Esophagus mucosa (tissue), 1 donor: ENCODE measurements at regions not wholly inside any gene's neighbourhood (a gene's known extent, or its start where the extent isn't known, plus 50 kb on each side); places are given as distances from the start of the nearest gene placed in this dataset.

Experiments
- ATAC-seq: fragments of 200-7000 bp; cut with Tn5 transposase; one replicate; pipeline ENCODE4 v1.9.1; 2020
- donor health status: DM: yes; HTN: yes; CAD: no.

DNA sequence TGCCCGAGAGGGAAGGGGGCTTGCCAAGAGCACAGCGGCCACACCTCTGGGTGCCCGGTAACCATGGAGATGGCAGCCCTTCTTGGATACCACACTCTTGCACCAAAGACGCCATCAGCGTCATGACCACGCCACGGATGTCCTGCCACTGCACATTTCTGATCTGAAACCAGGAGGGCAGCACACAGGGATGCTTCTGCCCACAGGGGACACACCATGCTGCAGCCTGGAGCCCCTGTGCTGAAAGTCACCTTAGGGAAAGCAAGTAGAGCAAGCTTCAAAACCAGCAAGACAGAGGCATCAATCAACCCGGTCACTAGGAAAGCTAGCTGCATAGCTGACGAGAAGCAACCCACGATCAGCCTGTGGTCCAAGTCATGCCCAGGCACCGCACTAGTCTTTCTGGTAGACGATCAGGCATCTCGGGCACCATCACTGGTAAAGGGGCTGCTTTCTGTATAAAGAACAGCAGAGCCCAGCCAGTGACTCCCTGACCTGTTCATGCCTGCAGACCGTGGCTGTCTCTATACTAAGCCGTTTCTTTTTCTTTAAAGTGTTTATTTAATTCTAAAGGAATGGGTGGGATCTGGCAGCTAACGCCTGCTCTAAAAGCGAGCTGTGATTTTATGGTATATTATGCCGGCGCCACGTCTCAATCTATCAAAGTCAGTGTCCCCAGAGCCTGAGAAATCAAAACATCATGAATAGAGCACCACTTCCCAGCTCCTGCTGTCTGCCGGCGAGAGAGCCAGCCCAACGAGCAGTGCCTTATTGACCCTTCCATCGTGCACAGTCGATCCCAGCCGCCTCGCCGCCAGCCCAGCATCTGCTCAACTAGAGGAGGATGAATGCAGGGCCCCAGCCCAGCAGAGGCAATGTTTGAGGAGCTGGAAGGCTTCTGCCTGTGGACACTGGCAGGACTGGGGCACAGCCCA, 244.7 kb downstream of the RBFOX3 start:
- ATAC-seq = no peak

DNA sequence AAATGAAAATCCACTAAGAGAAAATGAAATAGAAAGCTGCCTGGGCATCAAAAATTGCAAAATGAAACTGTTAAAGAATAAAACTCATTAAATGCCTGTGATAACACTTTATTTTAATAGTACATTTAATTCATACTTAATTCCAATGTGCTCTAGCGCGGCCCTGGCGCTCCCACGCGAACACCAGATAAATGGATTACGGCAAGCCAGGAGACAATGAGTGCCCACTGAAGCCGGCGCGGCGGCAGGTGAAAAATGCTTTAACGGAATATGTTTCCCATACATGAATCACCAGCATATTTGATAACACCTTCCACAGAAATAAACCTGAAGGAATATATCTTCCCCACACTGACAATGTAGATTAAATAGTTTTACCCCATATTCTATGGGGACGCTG, 245.5 kb downstream of the RBFOX3 start:
- ATAC-seq = no peak

DNA sequence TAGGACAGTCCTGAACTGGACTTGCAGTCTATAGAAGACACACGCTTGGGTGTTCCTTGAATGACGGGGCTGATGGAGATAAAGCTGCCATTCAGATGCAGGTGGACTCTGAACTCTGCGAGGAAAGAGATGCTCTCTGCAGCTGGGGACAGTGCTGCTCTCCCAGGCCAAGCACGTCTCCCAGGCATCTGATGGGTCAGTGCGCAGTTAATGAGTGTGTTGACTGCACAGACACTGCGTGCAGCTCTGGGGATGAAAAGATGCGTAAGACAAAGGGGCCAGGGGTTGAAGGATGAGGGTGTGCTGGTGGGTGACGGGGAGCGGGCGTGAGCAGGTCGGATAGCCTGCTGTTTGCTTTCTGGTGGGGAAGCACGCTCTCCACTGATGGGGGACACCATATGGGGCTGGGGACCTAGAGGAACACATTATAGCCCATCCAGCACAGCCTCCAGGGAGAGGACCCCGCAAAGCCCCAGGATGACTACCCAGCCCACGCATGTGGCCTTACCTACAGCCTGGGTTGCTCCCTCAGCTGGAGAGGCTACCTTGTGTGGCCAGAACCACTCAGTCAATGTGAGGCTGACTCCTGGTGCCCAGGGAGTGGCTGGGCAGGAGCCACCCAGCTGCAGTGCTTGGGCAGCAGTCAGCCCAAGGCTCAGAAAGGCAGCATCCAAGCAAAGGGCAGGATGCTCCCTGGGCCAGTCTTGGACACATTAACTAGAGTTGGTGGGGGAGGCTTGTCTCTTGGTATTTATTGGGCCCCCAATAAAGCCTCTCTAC, 246.3 kb downstream of the RBFOX3 start:
- no peak for ATAC-seq

DNA sequence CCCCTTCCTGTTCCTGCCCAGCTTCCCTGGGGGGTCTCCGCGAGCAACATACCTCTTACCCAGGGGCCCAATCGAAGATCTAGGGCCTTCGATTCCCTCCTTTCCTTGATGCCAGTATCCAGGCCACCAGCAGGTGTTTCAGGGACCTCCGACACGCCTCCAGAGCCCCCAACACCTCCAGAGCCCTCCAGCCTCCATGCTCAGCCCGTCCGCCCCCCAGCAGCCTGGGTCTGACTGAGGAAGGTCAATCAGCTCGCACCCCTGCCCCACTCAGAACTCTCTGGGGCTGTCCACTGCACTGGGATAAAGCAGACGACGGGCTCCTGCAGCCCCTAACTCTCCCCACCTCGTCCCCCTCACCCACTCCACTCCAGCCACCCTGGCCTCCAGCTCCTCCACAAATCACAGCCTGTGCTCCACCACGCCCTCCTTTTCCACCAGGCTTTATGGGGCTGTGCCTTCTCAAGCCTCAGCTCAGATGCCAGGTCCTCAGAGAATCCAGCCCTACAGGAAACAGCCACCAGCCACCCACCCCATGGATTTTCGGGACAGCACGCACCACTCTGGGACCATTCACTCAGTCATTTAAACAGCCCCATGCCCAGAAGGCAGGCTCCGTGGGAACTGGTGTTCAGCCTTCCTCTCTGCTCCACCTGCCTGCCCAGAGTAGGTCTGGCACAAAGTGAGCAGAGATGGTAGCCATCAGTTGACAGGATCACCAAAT, 247.1 kb downstream of the RBFOX3 start:
- ATAC-seq = no peak

DNA sequence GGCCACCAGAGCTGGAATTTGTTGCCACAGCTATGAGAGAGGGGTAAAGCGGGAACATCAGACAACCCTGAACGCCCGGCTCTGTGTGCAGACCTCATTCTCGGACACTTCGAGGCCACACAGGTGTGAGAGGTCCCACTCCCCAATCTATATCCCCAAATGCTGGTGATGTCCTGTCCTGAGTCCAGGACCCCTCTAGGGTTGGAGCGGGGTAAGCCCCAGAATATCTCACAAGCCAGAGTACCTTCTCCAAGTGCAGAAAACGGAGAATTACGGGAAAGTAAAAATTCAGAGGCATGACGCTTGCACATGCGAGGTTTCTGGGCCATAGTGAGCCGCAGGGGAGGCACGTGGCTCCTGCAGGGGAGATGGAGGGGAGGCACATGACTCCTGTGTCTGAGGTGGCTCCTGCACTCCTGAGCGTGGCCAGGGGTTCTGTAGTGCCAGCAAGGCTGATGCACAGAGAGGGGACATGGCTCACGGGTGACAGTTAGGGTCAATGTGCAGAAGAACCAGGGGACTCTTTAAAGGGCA, 248.0 kb downstream of the RBFOX3 start:
- ATAC-seq = no peak

DNA sequence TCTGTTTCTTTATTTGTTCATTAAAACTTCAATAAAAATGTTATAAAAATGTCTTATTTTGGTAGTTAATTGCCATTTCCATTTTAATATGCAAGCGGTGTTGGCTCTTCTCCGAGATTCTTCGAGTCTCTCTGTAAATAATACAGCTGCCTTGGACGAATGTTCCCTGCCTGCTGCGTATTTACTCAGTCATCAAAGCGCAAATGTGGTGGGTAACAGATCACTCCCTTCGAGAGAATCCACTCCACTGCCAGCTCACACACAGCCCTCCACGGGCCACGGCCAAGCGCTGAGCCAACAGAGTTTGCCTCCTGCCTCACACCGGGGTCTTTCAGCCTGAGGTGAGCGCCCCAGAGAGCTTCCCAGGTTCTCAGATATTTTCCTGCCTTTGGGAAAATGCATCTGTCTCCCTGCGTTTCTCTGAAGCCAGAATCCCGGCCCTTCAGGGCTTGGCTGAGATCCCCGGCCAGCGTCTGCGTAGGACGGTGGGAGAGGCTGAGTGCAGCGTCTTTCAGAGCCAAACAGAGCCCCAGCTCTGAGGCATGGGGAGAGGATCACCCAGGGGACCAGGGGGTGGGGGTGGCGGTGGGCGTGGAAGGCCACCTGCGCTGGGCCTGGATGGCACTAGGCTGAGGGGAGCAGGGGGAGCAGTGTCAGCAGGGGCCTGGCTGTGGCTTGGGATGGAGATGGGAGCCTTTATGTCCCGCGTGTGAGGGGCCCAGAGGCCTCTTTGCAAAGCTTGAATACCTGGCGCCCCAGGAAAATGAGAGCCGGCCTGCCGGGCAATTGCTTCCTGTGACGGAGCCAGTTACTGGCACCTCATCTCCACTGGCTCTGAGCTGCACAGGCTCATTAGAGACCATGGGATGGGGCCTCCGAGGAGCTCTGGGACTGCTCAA, 248.7 kb downstream of the RBFOX3 start:
- ATAC-seq = no peak

DNA sequence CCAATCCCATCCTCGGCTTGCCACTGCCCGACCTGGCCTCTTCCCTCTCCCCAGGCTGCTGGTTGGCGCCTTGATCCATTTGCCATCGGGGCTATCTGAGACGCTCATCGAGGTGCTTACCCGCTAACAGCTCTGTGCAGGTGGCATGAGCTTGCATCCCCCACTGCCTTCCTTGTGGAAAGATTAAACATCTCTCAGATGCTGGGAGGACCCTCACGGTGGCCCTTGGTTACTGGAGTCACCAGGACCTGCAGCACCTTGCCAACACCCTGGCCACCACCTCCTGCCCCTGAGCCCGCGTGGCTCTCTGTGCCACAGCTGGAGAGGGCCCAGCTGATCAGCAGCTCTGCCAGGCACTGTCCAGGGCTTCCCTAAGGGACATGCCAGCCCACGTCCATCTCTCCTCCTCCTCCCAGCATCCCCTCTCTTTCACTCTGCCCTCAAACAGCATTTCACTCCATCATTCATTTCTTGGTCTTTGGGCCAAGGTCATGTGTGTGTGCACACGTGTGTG, 249.6 kb downstream of the RBFOX3 start:
- ATAC-seq = no peak

DNA sequence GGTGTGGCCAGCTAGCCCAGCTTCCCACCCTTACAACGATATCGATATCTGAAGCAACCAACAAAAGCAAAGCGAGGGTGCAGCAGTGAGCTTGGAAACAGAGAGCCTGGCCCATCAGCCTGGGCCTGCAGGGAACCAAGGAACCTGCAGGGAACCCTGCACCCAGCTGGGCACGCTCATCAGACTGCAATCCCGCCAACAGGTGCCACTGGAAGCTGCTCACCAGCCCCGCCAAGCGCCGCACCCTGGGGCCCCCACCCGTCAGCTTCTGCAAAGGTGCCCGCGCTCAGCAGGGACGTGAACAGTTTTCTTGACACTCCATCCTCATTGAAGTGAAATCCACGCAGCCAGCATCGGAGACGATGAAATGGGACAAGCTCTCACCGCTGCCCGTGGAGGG, 250.7 kb downstream of the RBFOX3 start:
- ATAC-seq = no peak

DNA sequence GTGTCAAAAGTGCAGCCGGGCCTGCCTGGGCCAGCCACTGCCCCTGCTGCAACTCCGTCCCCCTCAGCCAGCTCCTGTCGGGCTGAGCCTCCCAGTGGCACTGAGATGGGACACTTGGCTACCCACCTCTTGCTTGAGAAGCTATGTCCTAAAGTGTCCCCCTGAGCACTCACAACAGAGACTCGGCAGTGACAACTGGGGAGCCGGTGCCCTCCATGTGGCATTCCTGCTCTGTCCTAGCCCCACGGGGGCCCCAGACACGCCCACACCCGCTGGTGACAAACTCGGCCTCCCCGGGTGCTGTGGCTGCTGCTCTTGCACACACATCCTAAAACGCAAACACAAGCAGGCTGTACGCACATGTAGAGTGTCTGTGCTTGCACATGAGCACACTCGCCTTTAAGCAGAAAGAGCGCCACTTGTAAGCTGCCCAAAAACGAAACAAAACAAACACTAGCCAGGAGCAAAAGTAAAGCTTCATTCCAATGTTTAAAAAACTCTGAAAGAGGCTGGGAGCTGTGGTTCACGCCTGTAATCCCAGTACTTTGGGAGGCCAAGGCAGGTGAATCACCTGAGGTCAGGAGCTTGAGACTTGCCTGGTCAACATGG, 253.9 kb downstream of the RBFOX3 start:
- no peak for ATAC-seq

DNA sequence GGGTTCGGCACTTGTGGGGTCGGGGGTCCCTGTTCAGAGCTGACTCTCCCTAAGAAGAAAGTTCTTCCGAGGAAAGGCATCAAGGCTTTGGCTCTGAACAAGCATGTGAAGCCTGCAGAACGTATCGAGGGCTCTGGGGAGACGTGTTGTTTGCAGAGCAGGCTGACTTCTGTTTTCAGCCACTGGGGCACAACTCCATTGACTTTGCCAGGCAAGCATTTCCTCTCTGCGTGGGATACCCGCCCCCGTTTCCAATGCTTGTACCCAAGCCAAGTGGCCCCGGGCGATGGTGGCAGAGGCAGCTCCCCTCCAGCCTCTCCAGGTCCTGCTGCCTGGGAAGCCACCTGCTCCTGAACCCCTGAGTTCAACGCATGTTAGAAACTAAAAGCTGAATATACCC, 255.7 kb downstream of the RBFOX3 start:
- ATAC-seq = no peak

DNA sequence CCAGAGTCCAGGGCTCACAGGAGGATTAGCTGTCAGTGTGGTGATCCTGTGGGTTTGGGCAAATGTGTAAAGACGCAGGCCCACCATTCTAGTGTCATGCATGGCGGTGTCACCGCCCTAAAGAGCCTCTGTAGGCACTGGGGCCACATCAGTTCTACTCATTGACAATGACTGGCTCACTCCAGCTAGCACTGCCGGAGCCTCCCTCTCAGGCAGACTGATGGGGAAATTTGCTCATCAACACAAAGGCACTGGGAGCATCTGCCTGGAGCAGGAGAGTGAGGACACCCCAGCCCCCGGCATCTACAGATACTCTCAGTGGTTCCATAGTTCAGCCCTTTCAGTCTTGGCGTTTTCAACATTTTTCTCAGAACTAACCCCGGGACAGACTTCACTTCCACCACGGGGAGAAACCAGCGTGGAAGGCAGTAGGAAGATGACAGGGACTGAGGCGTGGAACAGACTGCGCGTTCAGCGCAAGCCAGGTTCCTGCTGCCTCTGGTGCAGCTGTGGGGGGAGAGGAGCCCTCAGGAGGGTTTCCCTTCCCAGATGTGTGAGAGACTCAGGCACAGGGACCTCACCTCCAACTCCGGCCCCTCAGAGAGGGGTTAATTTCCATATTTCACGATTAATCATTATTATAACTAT, 256.6 kb downstream of the RBFOX3 start:
- no peak for ATAC-seq

DNA sequence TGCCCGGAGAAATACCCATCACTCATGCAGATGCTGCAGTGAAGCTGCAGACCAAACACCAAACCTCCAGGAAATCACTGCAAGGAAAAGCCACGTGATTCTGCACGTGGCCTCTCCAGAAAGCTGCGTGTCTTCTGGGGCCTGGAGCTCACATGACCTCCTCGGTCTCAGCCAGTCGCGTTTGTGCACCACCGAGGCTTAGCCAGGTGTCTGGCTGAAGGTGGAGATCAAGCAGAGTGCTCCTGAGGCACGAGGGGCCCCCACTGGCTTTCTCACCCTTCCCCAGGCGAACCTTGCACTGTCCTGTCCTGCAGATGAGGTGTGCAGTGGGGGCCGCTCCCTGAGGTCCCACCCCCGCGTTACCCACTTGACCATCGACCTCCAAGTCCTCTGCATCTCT, 257.3 kb downstream of the RBFOX3 start:
- ATAC-seq = no peak

DNA sequence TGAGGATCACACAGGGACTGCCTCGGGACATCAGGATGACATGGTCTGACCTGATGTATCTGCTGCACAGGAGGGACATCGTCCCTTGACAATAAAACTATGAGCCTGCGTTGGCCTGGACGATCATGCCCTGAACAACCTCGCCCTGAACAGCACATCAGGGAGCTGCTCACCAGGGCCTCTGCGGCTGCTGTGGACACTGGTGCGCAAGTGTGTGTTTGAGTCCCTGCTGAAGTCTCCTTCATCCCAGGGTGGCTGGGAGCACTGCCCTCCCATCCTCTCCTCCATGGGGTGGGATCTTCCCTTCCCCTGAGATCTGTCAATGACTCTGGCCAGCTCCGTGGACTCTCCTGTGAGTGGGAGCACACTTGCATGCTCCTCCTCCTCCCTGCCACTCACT, 257.8 kb downstream of the RBFOX3 start:
- no peak for ATAC-seq

DNA sequence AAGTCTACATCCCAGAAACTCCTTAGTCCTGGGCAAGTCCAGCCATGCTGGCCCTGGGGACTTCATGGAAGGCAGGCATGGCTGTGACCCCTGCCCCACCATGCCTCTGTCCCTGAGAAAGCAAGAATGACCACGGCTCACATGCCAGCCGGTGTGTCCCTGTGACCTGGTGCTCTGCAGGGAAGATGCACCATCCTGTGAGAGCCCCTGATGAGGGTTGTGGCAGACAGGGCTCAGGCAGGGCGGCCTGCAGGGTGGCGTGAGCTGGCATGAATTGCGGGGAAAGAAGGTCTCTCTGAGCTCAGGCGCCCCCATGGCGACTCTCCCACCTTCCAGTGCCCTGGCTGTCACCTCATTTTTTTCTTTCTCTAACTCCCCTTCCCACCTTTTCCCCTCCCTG, 260.3 kb downstream of the RBFOX3 start:
- no peak for ATAC-seq

DNA sequence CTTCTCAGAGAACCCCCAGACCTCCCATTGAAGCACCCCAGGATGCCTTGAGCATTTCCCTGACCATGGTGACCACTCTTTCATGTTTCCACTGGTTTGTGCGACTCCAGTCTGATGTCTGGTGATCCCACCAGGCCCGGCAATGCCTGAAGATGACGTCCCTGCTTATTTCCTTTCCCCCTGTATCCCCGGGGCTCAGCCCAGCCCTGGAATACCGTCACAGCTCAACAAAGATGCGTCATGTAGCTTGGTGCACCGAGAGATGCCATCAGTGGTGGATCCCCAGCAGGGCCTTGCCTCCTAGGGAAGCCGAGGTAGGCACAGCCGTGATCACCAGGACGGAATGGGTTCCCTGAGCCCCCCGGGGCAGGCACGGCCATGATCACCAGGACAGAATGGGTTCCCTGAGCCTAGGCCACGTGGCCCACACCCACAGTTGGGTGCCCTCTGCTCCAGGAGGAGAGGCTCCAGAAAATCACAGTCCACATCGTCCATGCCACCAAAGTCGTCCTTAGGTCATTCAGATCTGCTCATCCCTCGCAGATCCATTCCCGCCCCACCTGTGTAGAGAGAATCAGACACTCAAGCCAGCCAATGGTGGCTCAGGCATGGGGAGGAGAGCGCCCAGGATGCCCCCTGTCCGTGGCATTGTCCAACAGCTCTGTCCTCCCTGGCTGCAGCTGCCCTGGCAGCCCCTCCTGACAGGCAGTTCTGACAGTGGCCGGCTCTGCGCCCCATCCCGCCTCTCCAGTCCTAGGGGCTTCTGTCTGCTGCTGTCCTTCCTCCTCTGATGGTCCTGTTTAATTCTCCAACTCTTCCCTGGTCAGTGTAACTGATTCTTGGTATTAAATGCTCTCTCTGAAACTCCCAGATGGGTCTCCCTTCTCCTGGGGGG, 261.1 kb downstream of the RBFOX3 start:
- ATAC-seq = no peak

DNA sequence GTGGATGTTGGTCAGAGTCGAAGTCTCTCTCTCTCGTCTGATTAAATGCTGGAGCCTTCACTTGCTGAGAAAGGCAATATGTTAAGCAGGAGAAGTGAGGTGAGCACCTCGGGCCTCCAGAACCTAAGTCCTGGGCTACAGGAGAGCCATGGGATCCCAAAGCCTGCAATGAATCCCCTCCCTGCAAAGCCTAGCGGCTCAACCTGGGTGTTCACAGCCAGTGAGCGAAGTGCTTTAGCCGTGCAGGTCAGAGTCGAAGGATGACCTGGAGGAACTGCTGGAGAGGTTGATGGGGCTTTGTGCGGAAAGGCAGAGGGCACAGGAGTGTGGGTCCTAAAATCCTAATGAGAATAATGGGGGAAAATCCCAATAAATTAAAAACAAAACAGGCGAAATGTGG, 267.8 kb downstream of the ENGASE start:
- ATAC-seq = no peak

DNA sequence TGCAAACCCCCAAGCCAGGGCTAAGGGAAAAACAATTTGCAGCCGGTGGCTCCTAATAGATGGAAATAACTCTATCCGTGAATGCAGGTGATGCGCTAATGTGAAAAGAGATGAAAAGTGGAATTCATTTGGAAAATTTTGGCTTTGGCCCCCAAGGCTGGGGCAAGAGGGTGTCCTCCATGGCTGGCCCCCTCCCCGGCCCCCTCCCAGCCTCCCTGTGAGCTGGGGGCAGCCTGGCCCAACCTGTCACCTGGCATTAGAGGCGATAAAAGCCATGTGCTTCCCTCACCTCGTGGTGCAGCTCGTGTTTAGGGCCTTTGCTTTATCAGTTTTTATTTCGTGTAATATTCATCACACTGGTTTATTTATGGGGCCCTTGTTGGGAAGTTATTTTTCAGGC, 267.2 kb downstream of the ENGASE start:
- ATAC-seq = no peak

DNA sequence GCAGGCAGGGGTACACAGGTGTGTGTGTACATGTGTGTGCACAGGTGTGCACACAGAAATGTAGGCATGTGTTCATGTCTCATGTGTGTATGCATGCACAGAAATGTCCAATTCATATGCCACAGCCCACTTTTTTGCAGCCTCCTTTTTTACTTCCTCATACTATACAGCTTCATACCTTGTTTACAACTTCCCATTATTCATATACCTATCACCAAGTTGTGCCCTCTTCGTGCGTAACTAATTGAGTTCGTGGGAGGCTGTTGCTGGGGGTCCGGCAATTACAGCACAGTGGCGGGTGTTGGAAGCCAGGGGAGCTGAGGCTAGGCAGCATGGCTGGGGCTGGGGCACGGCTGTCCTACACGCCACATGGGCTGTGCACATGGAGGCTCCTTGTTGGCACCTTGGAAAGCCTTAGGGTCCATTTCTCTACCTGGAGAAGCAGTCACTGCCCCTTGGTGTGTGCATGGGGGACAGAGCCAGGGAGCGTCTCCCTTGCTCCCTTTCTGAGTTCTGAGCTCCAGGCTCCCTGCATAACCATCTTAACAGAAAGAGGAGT, 266.7 kb downstream of the ENGASE start:
- ATAC-seq = peak; percentile 25
